Cardiac fibroblast (primary cell): ENCODE measurements at regions not wholly inside any gene's neighbourhood (a gene's known extent, or its start where the extent isn't known, plus 50 kb on each side); places are given as distances from the start of the nearest gene placed in this dataset.

Experiments
- DNase-seq, 2 donors: peaks; one replicate each; pipeline versions ENCODE4 v3.0.0 to v3.0.0-alpha.2; 2010; ENCODE audit warnings: low read depth in 2 of 2
- H3K4me3 ChIP-seq, 2 donors: replicated peaks in 1 of 2; 1 replicate in 1 of 2; 2 replicates in 1 of 2; pipeline ENCODE4 v1.5.1; 2011; ENCODE audit warnings: low read depth in 2 of 2, low read length in 2 of 2, mild to moderate bottlenecking in 2 of 2, moderate library complexity in 1 of 2
- TF ChIP-seq, protein P1 (sequence below): IDR thresholded peaks from one replicate; pipeline ENCODE4 v1.5.1; 2011; ENCODE audit warnings: low read depth, mild to moderate bottlenecking, low read length, inconsistent platforms

DNA sequence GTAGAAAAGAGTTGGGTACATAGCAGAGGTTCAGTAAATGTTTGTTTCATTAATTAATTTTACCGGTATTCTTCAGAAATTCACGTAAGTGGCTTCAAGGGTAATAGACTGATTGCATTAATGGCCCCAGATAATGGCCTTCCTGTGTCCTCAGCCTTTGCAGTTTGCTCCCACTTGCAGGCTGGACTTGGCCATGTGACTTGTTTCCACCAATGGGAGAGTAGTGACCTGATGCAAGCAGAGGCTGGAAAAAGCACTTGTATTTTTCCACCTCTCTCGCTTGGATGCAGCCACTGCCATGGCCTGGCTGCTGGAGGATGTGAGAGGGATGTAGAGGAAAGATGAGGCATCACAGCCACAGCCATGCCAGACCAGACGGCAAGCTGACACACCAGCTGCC lies 480.9 kb downstream of the CDK5RAP2 start:
- TF ChIP-seq, protein P1, sequence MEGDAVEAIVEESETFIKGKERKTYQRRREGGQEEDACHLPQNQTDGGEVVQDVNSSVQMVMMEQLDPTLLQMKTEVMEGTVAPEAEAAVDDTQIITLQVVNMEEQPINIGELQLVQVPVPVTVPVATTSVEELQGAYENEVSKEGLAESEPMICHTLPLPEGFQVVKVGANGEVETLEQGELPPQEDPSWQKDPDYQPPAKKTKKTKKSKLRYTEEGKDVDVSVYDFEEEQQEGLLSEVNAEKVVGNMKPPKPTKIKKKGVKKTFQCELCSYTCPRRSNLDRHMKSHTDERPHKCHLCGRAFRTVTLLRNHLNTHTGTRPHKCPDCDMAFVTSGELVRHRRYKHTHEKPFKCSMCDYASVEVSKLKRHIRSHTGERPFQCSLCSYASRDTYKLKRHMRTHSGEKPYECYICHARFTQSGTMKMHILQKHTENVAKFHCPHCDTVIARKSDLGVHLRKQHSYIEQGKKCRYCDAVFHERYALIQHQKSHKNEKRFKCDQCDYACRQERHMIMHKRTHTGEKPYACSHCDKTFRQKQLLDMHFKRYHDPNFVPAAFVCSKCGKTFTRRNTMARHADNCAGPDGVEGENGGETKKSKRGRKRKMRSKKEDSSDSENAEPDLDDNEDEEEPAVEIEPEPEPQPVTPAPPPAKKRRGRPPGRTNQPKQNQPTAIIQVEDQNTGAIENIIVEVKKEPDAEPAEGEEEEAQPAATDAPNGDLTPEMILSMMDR = no peak
- no peak for DNase-seq
- no peak overlapping the region for H3K4me3 ChIP-seq

DNA sequence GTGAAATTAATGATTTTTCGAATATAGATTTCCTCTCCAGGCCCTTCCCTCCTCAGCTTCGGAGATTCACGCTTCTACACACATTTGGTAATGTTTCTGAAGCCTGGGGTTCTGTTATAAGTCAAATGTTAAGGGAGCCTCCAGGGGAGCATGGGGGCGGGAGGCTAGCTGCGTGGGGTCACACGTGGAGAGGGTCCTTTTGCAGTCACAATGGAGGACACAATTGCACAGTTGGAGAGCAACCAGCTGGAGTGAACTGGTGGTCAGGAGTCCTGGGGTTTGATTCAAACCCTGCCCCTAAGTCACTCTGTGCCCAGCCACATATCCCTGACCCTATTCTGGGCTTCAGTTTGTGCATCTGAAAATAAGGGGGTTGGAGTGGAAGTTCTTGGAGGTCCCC lies 481.4 kb downstream of the CDK5RAP2 start:
- DNase-seq = no peak
- TF ChIP-seq, protein P1 = no peak
- H3K4me3 ChIP-seq = no peak overlapping the region

DNA sequence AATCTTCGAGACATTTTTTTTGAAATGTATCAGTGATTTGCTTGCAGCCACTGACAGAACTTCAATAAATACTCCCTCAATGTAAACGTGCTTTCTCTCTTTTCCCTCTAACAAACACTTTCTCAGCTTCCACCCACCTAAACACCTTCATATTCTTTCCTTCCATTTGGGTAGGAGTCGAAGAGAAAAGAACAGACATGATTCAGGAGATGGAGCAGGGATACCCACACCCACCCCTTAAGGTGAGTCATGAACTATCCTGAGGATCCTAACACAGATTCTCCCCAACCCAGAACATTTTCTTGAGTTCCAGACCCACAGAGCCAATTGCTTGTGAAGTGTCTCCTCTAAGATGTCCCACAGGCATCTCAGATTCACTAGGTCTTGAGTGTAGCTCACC lies 488.8 kb downstream of the CDK5RAP2 start:
- TF ChIP-seq, protein P1 = no peak
- no peak overlapping the region for H3K4me3 ChIP-seq
- no peak for DNase-seq

DNA sequence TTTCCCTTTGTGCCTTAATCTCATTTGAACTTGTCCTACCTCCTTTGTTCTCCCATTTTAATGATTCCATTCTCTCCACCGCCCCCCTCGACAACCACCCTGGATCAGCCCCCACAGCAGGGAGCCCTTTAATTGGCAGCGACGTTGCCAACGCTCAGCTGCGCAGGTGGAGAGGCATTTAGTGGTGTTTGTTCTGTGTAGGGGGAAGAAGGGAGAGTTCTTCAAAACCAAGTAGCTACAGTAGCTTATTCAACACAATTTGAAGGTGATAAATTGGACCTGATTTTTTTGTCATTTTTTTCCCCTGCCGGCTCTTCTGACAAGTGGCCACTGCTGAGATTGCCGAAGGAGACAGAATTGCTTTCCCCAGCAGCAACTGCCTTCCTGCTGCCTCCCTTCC lies 499.1 kb downstream of the CDK5RAP2 start:
- no peak for DNase-seq
- H3K4me3 ChIP-seq = no peak overlapping the region
- TF ChIP-seq, protein P1 = no peak

DNA sequence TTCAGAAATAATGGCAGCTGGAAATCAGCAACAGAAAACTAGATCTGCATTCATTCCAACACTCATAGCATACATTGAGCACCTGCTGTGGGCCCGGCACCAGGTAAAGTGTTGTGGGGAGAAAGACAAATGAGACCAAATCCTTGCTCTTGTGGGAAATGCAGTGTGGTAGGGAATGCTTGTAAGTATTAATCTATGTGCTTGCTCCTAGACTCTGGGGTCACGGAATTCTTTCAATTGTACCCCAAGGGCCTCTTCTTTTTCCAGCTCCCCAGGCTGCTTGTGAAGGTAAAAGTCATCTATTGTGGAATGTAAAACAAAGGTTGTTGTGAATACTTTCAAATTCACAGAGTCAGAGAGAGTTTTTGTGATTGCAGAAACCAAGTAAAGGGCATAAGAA lies 501.9 kb downstream of the CDK5RAP2 start:
- no peak overlapping the region for H3K4me3 ChIP-seq
- TF ChIP-seq, protein P1 = no peak
- no peak for DNase-seq

DNA sequence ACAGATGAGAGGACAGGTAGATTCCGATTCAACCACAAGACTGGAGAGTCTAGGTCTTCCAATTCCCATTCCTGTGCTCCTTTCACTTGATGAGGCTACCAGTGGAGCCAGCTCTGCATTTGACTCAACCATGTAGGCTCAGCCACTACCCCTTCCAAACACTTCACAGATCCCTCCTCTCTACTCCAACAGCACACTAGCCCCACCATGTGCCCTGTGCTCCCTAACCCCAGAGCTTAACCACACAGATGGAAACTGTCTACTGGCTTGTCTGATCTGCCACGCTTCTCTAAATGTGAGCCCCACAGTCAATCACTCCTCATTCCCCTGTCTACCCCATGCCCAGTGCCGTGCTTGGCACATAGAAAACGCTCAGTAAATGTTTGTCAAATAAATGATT lies 508.2 kb downstream of the CDK5RAP2 start:
- H3K4me3 ChIP-seq = no peak overlapping the region
- DNase-seq = no peak
- TF ChIP-seq, protein P1 = no peak

DNA sequence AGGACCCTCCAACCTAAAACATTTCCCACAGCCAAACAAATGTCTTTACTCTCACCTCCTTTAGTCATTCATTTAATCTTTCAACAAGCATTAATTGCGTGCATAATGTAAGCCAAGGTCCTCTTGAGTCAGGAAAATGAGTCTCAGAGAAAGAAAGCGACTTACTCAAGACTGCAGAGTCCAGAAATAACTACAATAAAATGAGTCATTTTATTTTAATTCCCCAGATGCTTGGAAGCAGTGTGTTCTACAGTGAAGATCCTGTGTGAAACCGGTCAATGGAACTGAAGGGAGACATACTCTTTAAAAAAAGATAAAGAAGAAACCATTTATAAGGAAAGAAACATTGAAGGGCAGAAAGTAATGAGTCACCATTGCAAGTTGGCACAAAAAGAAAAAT lies 513.7 kb downstream of the CDK5RAP2 start:
- peak in 1 of 2 donors; percentile 0 for DNase-seq
- no peak overlapping the region for H3K4me3 ChIP-seq
- TF ChIP-seq, protein P1 = no peak
